Tongue (tissue), 1 donor: ENCODE measurements at regions not wholly inside any gene's neighbourhood (a gene's known extent, or its start where the extent isn't known, plus 50 kb on each side); places are given as distances from the start of the nearest gene placed in this dataset.

Experiments used
- DNase-seq: peaks from one replicate; pipeline ENCODE4 v3.0.0-alpha.2; 2015

DNA sequence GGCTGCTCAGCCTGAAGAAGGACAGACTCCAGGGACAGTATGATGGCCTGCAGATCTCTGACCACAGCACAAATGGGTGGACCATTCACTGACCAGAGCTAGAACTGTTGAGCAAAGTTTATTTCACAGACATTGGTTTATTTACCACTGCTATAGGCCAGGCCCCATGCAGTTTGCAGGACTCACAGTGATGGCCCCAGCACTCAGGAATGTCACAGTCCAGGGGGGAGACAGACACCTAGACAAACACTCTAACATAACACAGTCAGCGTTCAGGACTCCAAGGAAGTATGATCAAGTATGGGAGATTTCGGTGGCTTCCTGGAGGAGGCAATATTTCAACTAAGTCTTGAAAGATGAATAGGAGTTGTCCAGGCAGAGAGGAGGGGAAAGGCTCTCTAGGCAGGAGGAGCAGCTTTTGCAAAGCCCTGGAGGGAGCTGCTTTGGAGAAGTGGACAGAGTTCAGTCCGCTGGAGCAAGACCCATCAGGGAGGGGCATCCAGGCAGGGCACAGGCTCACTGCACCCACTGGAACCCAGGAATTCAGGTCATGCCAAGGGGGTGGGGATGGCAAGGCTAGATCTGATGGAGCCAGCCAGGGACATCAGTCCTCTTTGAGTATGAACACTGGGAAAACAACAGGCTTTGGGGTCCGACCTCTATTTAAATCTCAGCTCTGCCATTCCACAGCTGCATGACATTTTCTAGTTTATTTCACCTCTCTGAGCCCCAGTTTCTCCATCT is 454.3 kb downstream of the MATN1 start:
- DNase-seq, result no peak

DNA sequence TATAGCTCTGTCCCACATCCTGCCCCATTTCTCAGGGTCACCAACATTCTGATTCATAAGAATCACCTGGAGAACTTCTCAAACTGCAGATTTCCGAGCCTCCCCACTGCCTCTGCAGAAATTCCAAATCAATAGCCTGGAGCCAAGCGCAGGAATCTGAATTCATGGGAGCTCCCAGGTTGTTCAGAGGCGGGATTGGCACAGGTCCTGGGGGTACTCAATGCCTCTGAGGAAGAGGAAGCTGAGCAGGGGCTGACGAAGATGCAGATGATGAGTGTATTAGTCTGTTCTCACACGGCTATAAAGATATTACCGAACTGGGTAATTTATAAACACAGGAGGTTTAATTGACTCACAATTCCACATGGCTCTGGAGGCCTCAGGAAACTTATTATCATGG is 455.5 kb downstream of the MATN1 start:
- no peak for DNase-seq

- no peak for DNase-seq
These were observed 456.3 kb downstream of the MATN1 start for GRCh38 chr1:30267046-30267445.

- DNase-seq, result no peak
These were observed 458.0 kb downstream of the MATN1 start for GRCh38 chr1:30265127-30266070.

- no peak for DNase-seq
These were observed 458.7 kb downstream of the MATN1 start for GRCh38 chr1:30264672-30265025.

GRCh38 chr1:30263888-30264671 is 459.3 kb downstream of the MATN1 start:
- no peak for DNase-seq

- no peak for DNase-seq
These were observed 460.0 kb downstream of the MATN1 start for GRCh38 chr1:30263405-30263804.

- DNase-seq, result no peak
These were observed 461.2 kb downstream of the MATN1 start for GRCh38 chr1:30262158-30262557.

GRCh38 chr1:30260318-30260717 is 463.1 kb downstream of the MATN1 start:
- DNase-seq, result no peak

DNA sequence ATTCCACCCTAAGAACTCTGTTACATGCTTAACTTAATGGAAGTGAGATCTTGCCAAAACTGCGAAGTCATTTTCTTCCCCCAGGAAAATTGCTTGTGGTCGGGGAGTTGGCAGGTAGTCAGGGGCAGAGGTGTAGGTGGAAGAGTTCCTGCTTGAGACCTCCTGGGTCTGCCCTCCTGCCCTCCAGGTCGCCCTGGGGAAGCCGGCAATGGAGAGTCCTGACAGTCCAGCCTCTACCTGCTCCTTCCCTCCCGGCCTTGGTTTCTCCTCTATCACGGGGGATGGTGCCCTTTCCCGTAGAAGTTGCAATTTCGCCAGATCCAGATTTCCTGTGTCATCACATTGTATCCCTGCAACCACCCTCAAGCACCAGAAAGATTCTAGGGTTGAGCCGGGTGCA is 463.8 kb downstream of the MATN1 start:
- no peak for DNase-seq

DNA sequence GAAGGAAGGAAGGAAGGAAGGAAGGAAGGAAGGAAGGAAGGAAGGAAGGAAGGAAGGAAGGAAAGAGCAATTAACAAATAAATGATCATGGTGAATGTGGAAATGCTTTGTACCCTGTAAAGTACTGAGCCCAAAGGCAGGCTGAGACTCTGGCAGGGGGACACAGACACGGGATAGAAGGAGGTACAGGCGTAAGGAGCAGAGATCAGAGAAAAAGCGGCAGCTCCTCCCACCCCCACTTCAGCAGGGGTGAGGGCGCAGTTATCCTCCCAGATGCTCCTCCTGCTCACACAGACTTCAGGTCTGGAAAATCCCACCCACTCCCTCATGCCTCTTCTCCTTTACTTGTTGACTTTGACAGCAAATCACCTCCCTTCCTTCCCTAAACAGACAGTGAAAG is 464.5 kb downstream of the MATN1 start:
- no peak for DNase-seq

DNA sequence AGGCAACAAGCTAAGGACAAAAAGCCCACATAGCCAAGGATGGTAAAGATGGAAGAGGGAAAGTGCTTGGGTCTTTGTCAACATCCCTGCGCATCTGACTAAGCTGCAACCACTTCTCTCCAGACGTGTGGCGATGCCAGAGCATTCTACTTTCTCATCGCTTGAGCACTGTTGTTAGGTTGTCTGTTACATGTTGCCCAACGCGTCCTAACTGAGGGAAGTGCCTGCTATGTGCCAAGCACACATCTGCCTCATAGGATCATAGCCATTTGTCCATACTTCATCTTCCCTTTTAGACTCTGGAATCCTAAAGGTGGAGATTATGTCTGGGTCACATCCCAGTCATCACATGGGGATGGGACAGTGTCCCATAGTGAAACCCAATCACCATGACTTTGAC is 464.9 kb downstream of the MATN1 start:
- DNase-seq, result no peak

GRCh38 chr1:30257742-30258380 is 465.5 kb downstream of the MATN1 start:
- DNase-seq, result no peak

- DNase-seq, result no peak
These were observed 466.1 kb downstream of the MATN1 start for GRCh38 chr1:30257322-30257721.

- DNase-seq, result no peak
These were observed 466.5 kb downstream of the MATN1 start for GRCh38 chr1:30256911-30257310.

DNA sequence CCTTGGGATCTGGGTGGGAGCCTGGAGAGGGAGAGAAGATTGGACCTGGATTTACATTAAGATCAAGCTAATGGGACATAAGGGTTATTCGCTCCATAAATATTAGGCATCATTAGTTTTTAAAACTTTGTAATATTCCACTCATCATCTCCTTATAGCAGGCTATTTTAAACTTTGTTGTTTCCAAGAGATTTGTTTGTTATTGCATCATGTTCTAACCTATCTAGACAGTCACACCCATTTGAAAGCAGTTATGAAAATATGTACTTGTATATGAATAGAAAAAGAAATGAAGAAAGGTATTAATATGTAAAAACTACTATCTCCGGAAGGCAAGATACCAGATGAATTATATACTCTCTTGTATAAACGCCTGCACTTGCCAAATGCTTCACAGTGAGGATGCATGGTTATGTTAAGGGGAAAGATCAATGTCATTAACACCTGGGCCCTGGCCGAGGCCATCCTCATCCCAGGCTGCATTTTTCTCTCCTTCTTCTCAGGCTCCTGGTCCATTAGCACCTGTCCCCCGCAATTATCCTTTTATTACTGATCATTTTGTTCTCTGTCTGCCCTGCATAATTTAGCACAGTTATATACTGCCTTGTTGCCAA is 468.2 kb downstream of the MATN1 start:
- no peak for DNase-seq

- no peak for DNase-seq
These were observed 469.5 kb downstream of the MATN1 start for GRCh38 chr1:30253807-30254440.

DNA sequence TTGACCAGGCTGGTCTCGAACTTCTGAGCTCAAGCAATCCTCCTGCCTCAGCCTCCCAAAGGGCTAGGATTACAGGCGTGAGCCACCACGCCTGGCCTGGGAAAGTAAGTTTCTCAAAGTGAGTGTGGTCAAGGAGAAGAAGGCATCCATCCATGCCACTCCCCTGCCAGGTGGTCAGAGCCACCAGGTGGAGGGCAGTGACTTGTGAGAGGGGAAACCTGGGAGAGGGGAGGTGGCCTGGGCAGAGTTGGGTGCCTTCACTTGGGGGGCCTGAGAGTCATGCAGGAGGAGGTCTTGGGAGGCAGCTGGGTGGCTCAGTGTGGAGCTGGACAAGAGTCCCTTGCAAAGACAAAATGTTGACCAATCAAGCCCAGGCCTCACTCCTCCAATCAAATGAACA is 470.0 kb downstream of the MATN1 start:
- no peak for DNase-seq

DNA sequence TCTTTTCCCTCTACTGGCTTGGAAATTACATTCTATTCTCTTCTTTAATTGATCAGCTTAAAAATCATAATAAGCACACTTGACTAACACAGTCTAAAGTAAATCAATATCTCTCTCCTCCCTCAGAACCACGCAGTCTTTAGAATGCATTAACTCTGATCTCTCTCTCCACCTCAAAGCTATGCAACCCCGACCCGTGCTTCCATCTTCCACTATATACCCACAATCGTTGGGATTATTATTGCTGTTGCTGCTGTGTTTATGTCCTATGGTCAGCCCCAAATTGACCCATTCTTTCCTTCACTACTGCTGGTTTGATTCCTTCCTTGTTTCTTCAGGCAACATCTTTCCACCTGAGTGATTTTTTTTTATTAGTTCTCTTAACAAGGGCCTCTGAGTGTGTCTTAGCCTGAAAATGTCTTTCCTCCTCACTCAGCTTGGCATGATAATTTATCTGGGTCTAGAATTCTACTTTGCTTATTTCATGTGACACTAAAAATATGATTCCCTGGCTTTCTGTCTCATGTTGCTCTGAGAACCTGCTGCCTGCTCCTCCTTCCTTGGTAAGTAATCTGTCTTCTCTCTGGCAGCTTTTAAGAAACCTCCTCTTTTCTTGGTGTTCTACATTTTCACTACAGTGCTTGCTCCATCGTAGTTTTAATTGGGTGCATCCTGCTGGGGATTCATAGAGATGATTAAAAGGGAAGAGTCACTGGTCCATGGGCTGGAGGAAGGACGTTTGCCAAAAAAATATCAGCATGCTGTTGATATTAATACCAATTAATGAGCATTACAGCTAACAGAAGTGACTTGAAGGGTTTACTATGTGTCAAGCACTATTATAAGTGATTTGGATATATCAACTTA is 472.2 kb downstream of the MATN1 start:
- no peak for DNase-seq

GRCh38 chr1:30250338-30250983 is 472.9 kb downstream of the MATN1 start:
- no peak for DNase-seq
